ENCODE measurements at regions not wholly inside any gene's neighbourhood (a gene's known extent, or its start where the extent isn't known, plus 50 kb on each side); places are given as distances from the start of the nearest gene placed in this dataset.
A peak's percentile ranks its signal among the peaks of the same experiment; 100 is the strongest.
"Not testable (repeated sequence)": the region's sequence is repeated elsewhere in the genome, so short reads cannot be mapped to it uniquely, and the experiment has no call there.

GRCh38 chr21:10354851-10355578, 166.4 kb upstream of the TPTE start:
- DNase-seq, result peak in 1 of 3 donors; percentile 44
- peaks cover 0 to 31% (median 3%) of the 10 kb centered on the region in 4 donors for H3K9me3 ChIP-seq
- not testable (repeated sequence) for H3K27ac ChIP-seq

GRCh38 chr21:10359120-10359519, 162.3 kb upstream of the TPTE start:
- peaks cover 0 to 38% (median 0%) of the 10 kb centered on the region in 4 donors for H3K9me3 ChIP-seq
- H3K27ac ChIP-seq, H3K27me3 ChIP-seq, H3K4me1 ChIP-seq, DNase-seq, H3K36me3 ChIP-seq, H3K4me3 ChIP-seq: not testable (repeated sequence)

More at GRCh38 chr21:10354851-10355578, 166.4 kb upstream of the TPTE start:
- not testable (repeated sequence) for H3K4me1 ChIP-seq, H3K4me3 ChIP-seq, H3K27me3 ChIP-seq, H3K36me3 ChIP-seq

GRCh38 chr21:10359911-10360310, 161.5 kb upstream of the TPTE start:
- H3K4me1 ChIP-seq, DNase-seq, H3K36me3 ChIP-seq, H3K4me3 ChIP-seq, H3K27me3 ChIP-seq, H3K27ac ChIP-seq: not testable (repeated sequence)
- H3K9me3 ChIP-seq, result peaks cover 0 to 33% (median 0%) of the 10 kb centered on the region in 4 donors
- TF ChIP-seq CTCF (IDR thresholded peaks at IDR 0.05), result peak in 1 of 6 experiments; percentile 4

- H3K4me3 ChIP-seq, H3K27ac ChIP-seq, H3K4me1 ChIP-seq, H3K27me3 ChIP-seq, DNase-seq, H3K36me3 ChIP-seq: not testable (repeated sequence)
- peaks cover 0 to 30% (median 0%) of the 10 kb centered on the region in 4 donors for H3K9me3 ChIP-seq
Measured at GRCh38 chr21:10361214-10361736, 160.1 kb upstream of the TPTE start.

- H3K4me3 ChIP-seq, H3K36me3 ChIP-seq, H3K27ac ChIP-seq, H3K4me1 ChIP-seq, H3K27me3 ChIP-seq: not testable (repeated sequence)
- peak in 2 of 3 donors; percentile 40 to 51 for DNase-seq
- peaks cover 0 to 30% (median 0%) of the 10 kb centered on the region in 4 donors for H3K9me3 ChIP-seq
Measured at GRCh38 chr21:10362816-10363215, 158.6 kb upstream of the TPTE start.

GRCh38 chr21:10363321-10363720, 158.1 kb upstream of the TPTE start:
- H3K27ac ChIP-seq, H3K36me3 ChIP-seq, H3K4me3 ChIP-seq, DNase-seq, H3K27me3 ChIP-seq, H3K4me1 ChIP-seq: not testable (repeated sequence)
- H3K9me3 ChIP-seq, result peaks cover 0 to 30% (median under 1%) of the 10 kb centered on the region in 4 donors

- H3K4me1 ChIP-seq, H3K4me3 ChIP-seq, H3K27ac ChIP-seq, H3K36me3 ChIP-seq, H3K27me3 ChIP-seq, DNase-seq: not testable (repeated sequence)
- peaks cover 0 to 18% (median 2%) of the 10 kb centered on the region in 4 donors for H3K9me3 ChIP-seq
Measured at GRCh38 chr21:10366210-10366609, 155.2 kb upstream of the TPTE start.

GRCh38 chr21:10367586-10367985, 153.8 kb upstream of the TPTE start:
- not testable (repeated sequence) for H3K4me1 ChIP-seq, H3K27ac ChIP-seq, H3K36me3 ChIP-seq, DNase-seq, H3K27me3 ChIP-seq, H3K4me3 ChIP-seq, H3K9me3 ChIP-seq

GRCh38 chr21:10368323-10368798, 153.0 kb upstream of the TPTE start:
- not testable (repeated sequence) for H3K36me3 ChIP-seq, H3K27ac ChIP-seq, H3K4me1 ChIP-seq, H3K9me3 ChIP-seq, H3K27me3 ChIP-seq, H3K4me3 ChIP-seq
- peak in 1 of 3 donors; percentile 57 for DNase-seq

- not testable (repeated sequence) for H3K4me3 ChIP-seq, DNase-seq, H3K27me3 ChIP-seq, H3K4me1 ChIP-seq, H3K27ac ChIP-seq, H3K9me3 ChIP-seq, H3K36me3 ChIP-seq
Measured at GRCh38 chr21:10369289-10369688, 152.1 kb upstream of the TPTE start.

- DNase-seq, H3K4me3 ChIP-seq, H3K36me3 ChIP-seq, H3K4me1 ChIP-seq, H3K27me3 ChIP-seq, H3K27ac ChIP-seq: not testable (repeated sequence)
- peaks cover 0 to 42% (median 4%) of the 10 kb centered on the region in 4 donors for H3K9me3 ChIP-seq
Measured at GRCh38 chr21:10377758-10378157, 143.6 kb upstream of the TPTE start.

- not testable (repeated sequence) for H3K36me3 ChIP-seq, H3K27me3 ChIP-seq, H3K27ac ChIP-seq, H3K4me3 ChIP-seq, H3K4me1 ChIP-seq, DNase-seq
- H3K9me3 ChIP-seq, result peaks cover 0 to 40% (median 4%) of the 10 kb centered on the region in 4 donors
Measured at GRCh38 chr21:10379816-10380215, 141.6 kb upstream of the TPTE start.

GRCh38 chr21:10381687-10382060, 139.7 kb upstream of the TPTE start:
- H3K27me3 ChIP-seq, H3K4me3 ChIP-seq, H3K4me1 ChIP-seq, DNase-seq, H3K27ac ChIP-seq, H3K36me3 ChIP-seq: not testable (repeated sequence)
- H3K9me3 ChIP-seq, result peaks cover 0 to 47% (median 4%) of the 10 kb centered on the region in 4 donors

- H3K27me3 ChIP-seq, H3K27ac ChIP-seq, H3K36me3 ChIP-seq, H3K4me1 ChIP-seq, H3K4me3 ChIP-seq, DNase-seq: not testable (repeated sequence)
- H3K9me3 ChIP-seq, result peaks cover 0 to 51% (median 4%) of the 10 kb centered on the region in 4 donors
Measured at GRCh38 chr21:10382135-10382534, 139.2 kb upstream of the TPTE start.

All from Peyer's patch (tissue), 4 donors.